Calu3 (cell line): ENCODE measurements at regions not wholly inside any gene's neighbourhood (a gene's known extent, or its start where the extent isn't known, plus 50 kb on each side); places are given as distances from the start of the nearest gene placed in this dataset.

Experiments used
- BruUV-seq: library from RNA; stranded (reverse); fragments of 400-500 nt; replicated peaks from 2 replicates; lab custom pipeline; 2021; lab: Mats Ljungman, UMichigan
- CTCF ChIA-PET: fragments of 300-600 bp; sonication (Branson Sonifier 250); formaldehyde crosslinking; loops from one replicate; lab custom pipeline; 2022; ENCODE audit warnings: antibody characterized with exemption; lab: Charles Lee
- DNase-seq: peaks from one replicate; pipeline ENCODE4 v3.0.0; 2022
- H3K27ac Mint-ChIP-seq: one replicate; pipeline ENCODE4 v1.8.0; 2022; ENCODE audit warnings: mixed read lengths; ENCODE audit not compliant: unreplicated experiment
- H3K27me3 Mint-ChIP-seq: one replicate; pipeline ENCODE4 v1.8.0; 2022; ENCODE audit warnings: mixed read lengths; ENCODE audit not compliant: unreplicated experiment
- H3K36me3 Mint-ChIP-seq: one replicate; pipeline ENCODE4 v1.8.0; 2022; ENCODE audit warnings: mild to moderate bottlenecking, moderate library complexity, mixed read lengths; ENCODE audit not compliant: insufficient read depth, unreplicated experiment
- H3K4me1 Mint-ChIP-seq: one replicate; pipeline ENCODE4 v1.8.0; 2022; ENCODE audit warnings: mild to moderate bottlenecking, low read depth, mixed read lengths; ENCODE audit not compliant: unreplicated experiment
- H3K4me3 Mint-ChIP-seq: one replicate; pipeline ENCODE4 v1.8.0; 2022; ENCODE audit warnings: mild to moderate bottlenecking, low read depth, moderate library complexity, mixed read lengths; ENCODE audit not compliant: unreplicated experiment
- H3K9me3 Mint-ChIP-seq: one replicate; pipeline ENCODE4 v1.8.0; 2022; ENCODE audit warnings: low read depth, mixed read lengths; ENCODE audit not compliant: unreplicated experiment
- CTCF ChIP-seq: fragments of 200-600 bp; IDR thresholded peaks from one replicate; pipeline ENCODE4 v1.8.0; 2022; ENCODE audit warnings: antibody characterized with exemption; ENCODE audit not compliant: unreplicated experiment
- intact Hi-C: fragments of 100-400 bp; cut with micrococcal nuclease; formaldehyde crosslinking; loops from one replicate; pipeline ENCODE4 v1.10.0; 2022; ENCODE audit not compliant: unreplicated experiment

DNA sequence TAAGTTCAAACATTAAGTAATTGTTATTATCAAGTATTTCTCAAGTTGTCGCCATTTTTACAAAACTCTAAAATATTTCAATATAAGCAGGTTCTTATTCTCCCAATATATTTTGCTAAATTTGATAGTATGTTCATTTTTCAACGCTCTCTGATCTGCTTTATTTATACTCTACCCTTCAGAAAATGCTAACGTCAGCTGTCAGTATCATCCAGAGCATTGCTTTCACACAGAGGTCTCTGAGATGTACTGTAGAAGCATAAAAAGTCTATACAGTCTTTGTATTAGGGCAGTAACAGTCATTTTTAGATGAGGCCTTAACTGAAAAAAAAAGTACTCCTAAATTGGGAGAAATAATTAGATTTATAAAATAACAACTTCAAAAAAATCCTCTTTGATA, 533.1 kb upstream of the LRFN5 start:
- CTCF ChIA-PET: no interaction called here
- H3K27ac Mint-ChIP-seq: no peak overlapping the region
- no peaks in the 10 kb centered on the region for H3K4me1 Mint-ChIP-seq

GRCh38 chr14:41072776-41073175, 533.9 kb upstream of the LRFN5 start:
- BruUV-seq: no TSS peak
- no peak for DNase-seq
- CTCF ChIA-PET: no interaction called here

More for the DNA sequence above, 533.1 kb upstream of the LRFN5 start:
- DNase-seq: no peak
- no peak for TF ChIP-seq CTCF
- no peaks in the 10 kb centered on the region for H3K27me3 Mint-ChIP-seq
- H3K4me3 Mint-ChIP-seq: no peak overlapping the region
- H3K36me3 Mint-ChIP-seq: no peaks in the 10 kb centered on the region
- BruUV-seq: no TSS peak
- peaks cover 7% of the 10 kb centered on the region for H3K9me3 Mint-ChIP-seq
- intact Hi-C loops: no loop called here

DNA sequence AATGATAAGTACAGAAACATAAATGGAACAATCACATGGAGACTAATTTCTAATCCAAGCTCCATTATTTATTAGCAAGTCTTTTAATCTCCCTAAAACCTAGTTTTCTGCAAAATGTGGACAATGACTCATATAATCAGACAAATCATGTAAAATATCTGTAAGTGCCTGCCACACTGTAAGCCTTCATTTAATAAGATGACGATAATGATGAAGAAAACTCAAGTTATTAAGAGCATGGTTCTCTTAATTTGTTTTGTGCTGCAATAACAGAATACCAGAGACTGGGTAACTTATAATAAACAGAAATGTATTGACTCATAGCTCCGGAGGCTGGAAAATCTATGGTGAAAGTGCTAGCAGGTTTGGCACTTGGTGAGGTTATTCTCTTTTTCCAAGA, 535.3 kb upstream of the LRFN5 start:
- Mint-ChIP-seq H3K4me1 (no peaks in the 10 kb centered on the region), H3K4me3 (no peak overlapping the region), H3K27me3 (no peaks in the 10 kb centered on the region), H3K9me3 (peaks cover 8% of the 10 kb centered on the region), H3K27ac (no peak overlapping the region), H3K36me3 (no peaks in the 10 kb centered on the region)
- no peak for DNase-seq
- BruUV-seq: no TSS peak
- CTCF ChIA-PET: no interaction called here
- TF ChIP-seq CTCF: no peak
- intact Hi-C loops: no loop called here

More at GRCh38 chr14:41072776-41073175, 533.9 kb upstream of the LRFN5 start:
- Mint-ChIP-seq H3K4me1 (no peaks in the 10 kb centered on the region), H3K9me3 (peaks cover 8% of the 10 kb centered on the region), H3K36me3 (no peaks in the 10 kb centered on the region), H3K27ac (no peak overlapping the region), H3K27me3 (no peaks in the 10 kb centered on the region), H3K4me3 (no peak overlapping the region)
- TF ChIP-seq CTCF: no peak
- intact Hi-C loops: no loop called here

DNA sequence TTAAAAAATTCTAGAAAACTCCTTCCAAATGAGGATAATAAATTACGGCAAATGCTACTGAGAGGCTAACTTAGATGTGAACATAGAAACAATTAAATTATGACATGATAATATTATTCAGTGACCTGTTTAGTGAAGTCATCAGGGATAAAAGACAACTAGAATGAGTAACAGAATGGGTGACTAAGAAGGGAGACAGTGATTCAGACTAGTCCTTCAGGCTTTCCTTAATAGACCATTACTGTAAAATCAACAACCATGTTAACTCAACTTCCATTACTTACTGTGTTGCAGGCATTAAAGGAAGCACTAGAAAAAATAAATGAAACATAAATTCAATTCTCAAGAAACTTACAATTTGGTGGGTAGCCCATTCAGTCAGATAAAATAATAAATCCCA, 543.9 kb upstream of the LRFN5 start:
- Mint-ChIP-seq H3K27ac (no peak overlapping the region), H3K4me1 (no peaks in the 10 kb centered on the region), H3K36me3 (no peaks in the 10 kb centered on the region), H3K4me3 (no peak overlapping the region), H3K9me3 (peaks cover 9% of the 10 kb centered on the region), H3K27me3 (no peaks in the 10 kb centered on the region)
- no TSS peak for BruUV-seq
- TF ChIP-seq CTCF: no peak
- intact Hi-C loops: no loop called here
- CTCF ChIA-PET: no interaction called here
- no peak for DNase-seq
